ENCODE measurements at regions not wholly inside any gene's neighbourhood (a gene's known extent, or its start where the extent isn't known, plus 50 kb on each side); places are given as distances from the start of the nearest gene placed in this dataset.

GRCh38 chr2:19573784-19574183 lies 215.4 kb upstream of the OSR1 start:
- in situ Hi-C loops (cut with MboI) = no loop called here
- 75% methylated on average over 1 of the region's 1 CpG for WGBS (ENCODE audit: insufficient coverage, insufficient replicate concordance, low lambda C conversion rate, missing lambda C conversion rate)
- no peak for ATAC-seq

More at GRCh38 chr2:19573784-19574183, 215.4 kb upstream of the OSR1 start:
- CTCF ChIA-PET = no interaction called here
- intact Hi-C loops (cut with micrococcal nuclease; ENCODE audit: unreplicated experiment) = no loop called here
- H3K9me3 ChIP-seq (replicated peaks; ENCODE audit: control insufficient read depth, insufficient read depth, low read length) = no peaks in the 10 kb centered on the region
- no peak for FAIRE-seq
- H3K27ac ChIP-seq (ENCODE audit: control insufficient read depth, insufficient read depth) = no peak overlapping the region
- H3K36me3 ChIP-seq (ENCODE audit: control insufficient read depth in 2 of 2, insufficient read depth in 2 of 2, low read length in 1 of 2) = no peaks in the 10 kb centered on the region
- no peak overlapping the region for H2AFZ ChIP-seq (ENCODE audit: control insufficient read depth, low read depth, low read length)
- DNase-seq (ENCODE audit: low read depth, low spot score) = no peak
- H3K4me1 ChIP-seq (ENCODE audit: control insufficient read depth, insufficient read depth, low read length) = no peaks in the 10 kb centered on the region
- POLR2A ChIA-PET = no interaction called here
- H4K20me1 ChIP-seq (ENCODE audit: control insufficient read depth, insufficient read depth) = no peaks in the 10 kb centered on the region
- H3K4me3 ChIP-seq = no peak overlapping the region
- no peaks in the 10 kb centered on the region for H3K79me2 ChIP-seq (ENCODE audit: control insufficient read depth, insufficient read depth, low read length)
- SMC1A ChIA-PET (ENCODE audit: uncharacterized antibody, unreplicated experiment) = no interaction called here
- H3K9ac ChIP-seq (ENCODE audit: control insufficient read depth, insufficient read depth, low read length) = no peak overlapping the region
- no TSS peak for BruUV-seq (replicated peaks)
- TF ChIP-seq IRF3 (IDR thresholded peaks at IDR 0.05) = no peak
- TF ChIP-seq E2F4 (IDR thresholded peaks at IDR 0.05; ENCODE audit: low read depth, low read length) = no peak
- TF ChIP-seq BRCA1 (IDR thresholded peaks at IDR 0.05; ENCODE audit: low read depth, low read length) = no peak
- no peak for TF ChIP-seq NR2C1 (IDR thresholded peaks at IDR 0.05)
- no peak for TF ChIP-seq CBFB (IDR thresholded peaks at IDR 0.05; ENCODE audit: low read depth)
- H3K4me2 ChIP-seq (ENCODE audit: control insufficient read depth, insufficient read depth) = no peak overlapping the region
- H3K27me3 ChIP-seq (replicated peaks in 1 of 2; ENCODE audit: control insufficient read depth in 2 of 2, insufficient read depth in 2 of 2, low read length in 1 of 2) = no peaks in the 10 kb centered on the region; a peak in 1 of 4 replicates
- RAD21 ChIA-PET (ENCODE audit: unreplicated experiment) = no interaction called here

Data from GM12878 (cell line).